HG03575 (cell line): ENCODE measurements at regions not wholly inside any gene's neighbourhood (a gene's known extent, or its start where the extent isn't known, plus 50 kb on each side); places are given as distances from the start of the nearest gene placed in this dataset.

Source experiments
- ATAC-seq: cut with Tn5 transposase; IDR thresholded peaks from one replicate; pipeline ENCODE4 v1.9.1; 2021; ENCODE audit not compliant: unreplicated experiment, insufficient number of reproducible peaks, low FRiP score; ENCODE audit errors: extremely low read depth

GRCh38 chr4:151987606-151988005, 226.8 kb upstream of the GATB start:
- ATAC-seq: no peak

DNA sequence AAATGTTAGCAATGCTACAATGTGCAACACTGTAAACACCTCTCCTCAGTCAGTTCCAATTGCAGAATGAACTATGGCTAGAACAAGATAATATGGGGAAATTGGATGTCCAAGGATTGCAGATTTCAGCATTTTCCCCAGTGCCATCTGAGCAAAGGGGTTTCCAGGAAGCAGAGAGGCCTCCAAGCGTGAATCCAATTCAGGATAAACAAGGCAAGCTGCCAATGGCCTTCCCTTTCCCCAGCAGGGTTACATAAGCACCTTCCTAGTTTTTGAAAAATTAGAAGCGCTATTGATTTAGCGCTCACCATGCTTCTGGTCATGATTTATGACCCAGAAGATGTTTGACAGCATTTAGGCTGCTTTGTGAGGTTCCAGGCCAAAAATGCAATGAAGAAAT, 223.0 kb upstream of the GATB start:
- no peak for ATAC-seq

DNA sequence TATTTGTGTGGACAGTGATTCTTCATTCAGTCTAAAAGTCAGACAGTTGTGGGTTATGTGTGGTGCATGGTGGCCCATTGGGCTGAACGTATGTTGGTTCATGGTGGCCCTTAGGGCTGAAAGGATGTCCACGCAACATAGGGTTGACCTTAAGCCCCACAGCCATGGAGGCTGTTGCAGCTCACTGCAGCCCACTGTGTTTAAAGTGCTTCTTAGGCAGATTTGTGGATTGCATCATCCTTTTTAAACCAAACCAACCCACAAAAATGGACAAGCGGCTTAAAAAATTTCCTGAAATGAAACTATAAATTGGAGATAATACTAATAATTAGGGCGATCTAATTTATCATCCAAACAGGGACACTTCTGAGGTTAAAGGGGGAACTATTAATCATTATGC, 219.0 kb upstream of the GATB start:
- ATAC-seq: no peak

- no peak for ATAC-seq
Measured at GRCh38 chr4:151968643-151969042, 207.8 kb upstream of the GATB start.

DNA sequence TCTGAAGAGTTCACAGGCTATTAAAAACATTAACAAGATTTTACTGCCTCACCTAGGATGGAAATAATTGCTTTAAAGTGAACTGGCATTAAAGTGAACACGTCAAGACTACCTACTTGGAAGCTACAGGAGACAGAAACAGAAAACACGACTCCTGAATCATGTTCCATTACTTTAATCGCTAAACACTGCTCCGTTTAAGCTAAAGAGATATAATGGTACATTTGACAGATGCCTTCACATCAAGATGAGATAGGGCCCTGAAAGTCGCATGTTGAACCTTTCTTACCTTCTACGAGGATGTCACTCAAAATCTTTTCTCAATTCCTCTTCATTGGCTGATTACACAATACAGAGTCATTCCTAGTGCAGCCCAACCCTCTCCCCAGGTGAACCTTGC, 206.3 kb upstream of the GATB start:
- ATAC-seq: no peak

- ATAC-seq: no peak
Measured at GRCh38 chr4:151962138-151962823, 201.5 kb upstream of the GATB start.

GRCh38 chr4:151961456-151961855, 200.6 kb upstream of the GATB start:
- ATAC-seq: no peak

GRCh38 chr4:151960449-151961230, 199.8 kb upstream of the GATB start:
- no peak for ATAC-seq

GRCh38 chr4:151957153-151957552, 196.3 kb upstream of the GATB start:
- ATAC-seq: no peak

DNA sequence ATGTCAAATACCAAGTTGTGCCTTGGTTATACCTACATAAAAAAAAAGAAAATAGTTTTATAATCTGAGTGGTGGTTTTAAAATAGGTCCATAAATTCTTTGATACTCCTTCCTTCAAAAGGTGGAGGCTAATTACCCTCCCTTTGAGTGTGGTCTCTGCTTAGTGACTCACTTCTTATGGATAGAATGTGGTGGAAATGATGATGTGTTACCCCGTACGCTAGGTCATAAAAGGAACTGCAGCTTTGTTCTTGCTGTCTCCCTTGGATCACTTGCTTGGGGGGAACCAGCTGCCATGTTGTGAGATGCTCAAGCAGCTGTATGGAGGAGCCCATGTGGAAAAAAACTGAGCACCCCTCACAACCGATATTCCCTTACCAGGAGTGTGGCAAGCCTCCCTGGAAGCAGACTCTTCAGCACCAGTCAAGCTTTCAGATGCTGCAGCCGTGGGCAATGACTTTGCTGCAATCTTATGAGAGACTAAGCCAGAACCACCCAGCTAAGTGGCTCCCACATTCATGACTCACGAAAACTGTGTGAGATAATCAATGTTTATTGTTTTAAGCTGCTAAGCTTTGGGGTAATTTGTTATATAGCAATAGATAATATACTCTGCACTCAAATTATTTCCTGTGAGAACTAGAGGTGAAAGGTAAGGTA, 195.0 kb upstream of the GATB start:
- no peak for ATAC-seq

- ATAC-seq: no peak
Measured at GRCh38 chr4:151953795-151954372, 193.1 kb upstream of the GATB start.

DNA sequence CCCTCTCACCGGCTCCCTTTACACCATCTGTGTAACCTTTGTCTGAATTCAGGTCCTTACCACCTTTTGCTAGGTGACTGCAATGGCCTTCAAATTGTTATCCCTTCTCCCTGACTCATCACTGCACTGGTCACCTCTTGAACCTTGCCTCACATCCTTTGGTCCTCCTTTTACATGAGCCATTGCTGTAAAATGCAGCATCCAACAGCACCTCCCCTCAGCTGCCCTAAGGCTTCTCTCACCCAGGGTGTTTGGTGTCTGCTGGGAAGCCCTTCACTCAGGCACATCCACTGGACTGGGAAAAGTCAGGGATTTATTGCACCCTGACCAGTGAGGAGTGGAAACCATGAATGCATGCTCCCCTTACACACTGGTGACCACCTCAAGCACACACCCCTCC, 192.5 kb upstream of the GATB start:
- no peak for ATAC-seq

- no peak for ATAC-seq
Measured at GRCh38 chr4:151952711-151953254, 192.0 kb upstream of the GATB start.

DNA sequence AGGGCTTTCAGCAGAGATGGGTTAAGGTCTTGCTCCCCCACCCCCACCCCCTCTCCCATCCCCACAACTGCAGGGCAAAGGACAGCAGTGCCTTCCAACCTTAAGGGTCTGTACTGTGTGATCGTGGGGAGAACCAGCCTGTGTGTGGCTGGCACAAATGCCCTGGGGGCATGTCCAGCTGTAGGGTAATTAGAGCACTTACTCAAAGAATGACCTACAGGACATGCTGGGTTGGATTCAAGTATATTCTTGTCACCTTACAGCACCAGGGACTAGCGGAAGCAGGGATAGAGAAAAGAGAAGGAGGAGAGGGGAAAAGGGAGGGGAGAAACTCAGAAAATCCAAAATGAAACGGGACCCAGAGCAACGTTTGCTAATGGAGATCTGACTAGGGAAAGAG, 191.3 kb upstream of the GATB start:
- ATAC-seq: no peak

DNA sequence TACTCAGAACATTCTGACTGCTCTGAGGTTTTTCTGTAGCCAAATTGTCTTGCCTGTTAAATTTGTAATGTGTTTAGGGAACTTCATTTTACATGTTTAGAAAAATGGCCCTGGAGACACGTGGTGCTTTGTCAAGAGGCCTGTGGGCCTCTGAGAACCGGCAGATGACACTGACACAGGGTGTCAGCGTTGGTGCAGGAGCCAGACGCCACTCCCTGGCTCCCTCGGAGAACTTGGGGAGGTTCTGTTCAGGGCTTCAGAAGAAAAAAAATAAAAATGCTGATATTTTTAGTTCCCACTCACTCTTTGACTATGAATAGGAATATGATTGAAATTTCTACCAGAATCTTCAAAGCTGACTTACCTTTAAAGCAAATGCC, 190.9 kb upstream of the GATB start:
- ATAC-seq: no peak

- ATAC-seq: no peak
Measured at GRCh38 chr4:151950993-151951670, 190.3 kb upstream of the GATB start.

- ATAC-seq: no peak
Measured at GRCh38 chr4:151948351-151949016, 187.7 kb upstream of the GATB start.

- ATAC-seq: no peak
Measured at GRCh38 chr4:151946718-151947117, 185.9 kb upstream of the GATB start.

DNA sequence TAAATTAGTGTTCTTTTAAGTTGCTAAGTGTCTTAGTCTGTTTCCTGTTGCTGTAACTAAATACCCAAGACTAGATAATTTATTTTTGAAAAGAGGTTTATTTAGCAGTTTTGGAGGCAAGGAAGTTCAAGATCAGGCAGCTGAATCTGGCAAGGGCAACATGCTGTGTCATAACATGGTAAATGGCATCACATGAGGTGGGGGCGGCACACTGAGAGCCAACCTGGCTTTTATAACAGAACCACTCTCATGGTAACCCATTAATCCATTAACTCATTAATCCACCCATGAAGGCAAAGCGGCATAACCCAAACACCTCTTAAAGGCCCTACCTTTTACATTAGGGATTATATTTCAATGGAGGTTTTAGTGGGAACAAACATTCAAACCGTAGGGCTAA, 182.2 kb upstream of the GATB start:
- ATAC-seq: no peak
